NCI-H1930 (cell line): ENCODE measurements at regions not wholly inside any gene's neighbourhood (a gene's known extent, or its start where the extent isn't known, plus 50 kb on each side); places are given as distances from the start of the nearest gene placed in this dataset.

Experiments
- DNase-seq, 2 experiments: peaks; one replicate each; lab custom pipeline; 2025; lab: John Stamatoyannopoulos, UW

DNA sequence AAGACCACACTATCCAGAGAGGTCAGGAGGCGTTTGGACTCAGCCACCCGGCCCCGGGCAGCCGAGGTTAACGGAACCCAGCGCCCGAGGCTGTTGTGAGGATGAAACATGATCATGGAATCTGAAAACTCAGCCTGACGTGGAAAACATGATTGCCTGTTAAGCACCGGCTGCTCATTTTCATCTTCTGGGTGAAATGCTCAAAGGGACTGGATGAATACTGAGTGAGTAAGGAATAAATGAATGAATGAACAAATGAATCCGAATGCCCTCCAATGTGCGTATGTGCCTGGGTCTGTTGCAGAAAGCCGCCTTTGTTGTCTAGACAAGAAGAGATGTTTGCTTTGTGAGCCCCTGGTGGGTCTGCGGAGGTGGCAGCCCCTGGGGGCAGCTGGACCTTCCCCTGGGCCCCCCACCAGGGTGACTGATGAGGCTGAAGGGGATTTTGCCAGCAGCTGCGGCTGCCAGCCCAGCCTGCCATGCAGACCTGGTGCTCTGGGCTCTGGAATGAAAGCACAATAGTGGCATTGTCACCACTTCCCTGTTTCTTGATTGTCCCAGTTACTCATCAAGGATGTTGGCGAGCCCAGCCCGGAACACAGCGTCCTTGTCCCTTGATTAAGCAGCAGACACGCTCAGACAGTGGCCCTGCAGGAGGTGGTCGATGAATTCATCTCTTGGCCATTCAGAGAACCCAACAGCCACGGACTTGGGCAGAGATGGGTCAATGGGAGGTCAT, 211.1 kb downstream of the ANKRD60 start:
- DNase-seq = no peak

DNA sequence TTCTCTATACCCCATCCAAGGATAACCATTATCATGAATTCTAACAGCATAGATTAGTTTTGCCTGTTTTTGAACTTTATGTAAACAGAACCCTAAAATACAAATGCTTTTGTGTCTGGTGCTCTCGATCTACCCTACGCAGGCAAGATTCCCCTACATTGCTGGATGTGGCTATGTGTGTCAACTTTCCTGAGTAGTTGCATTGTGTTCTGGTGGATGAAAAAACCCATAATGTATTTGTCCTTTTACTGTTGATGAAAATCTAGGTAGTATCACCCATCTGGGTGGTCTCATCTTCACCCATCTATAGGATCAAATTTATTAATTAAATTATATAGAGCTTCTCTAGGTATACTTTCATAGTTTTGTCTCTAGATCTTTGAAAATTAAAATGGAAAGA, 211.7 kb downstream of the ANKRD60 start:
- no peak for DNase-seq

DNA sequence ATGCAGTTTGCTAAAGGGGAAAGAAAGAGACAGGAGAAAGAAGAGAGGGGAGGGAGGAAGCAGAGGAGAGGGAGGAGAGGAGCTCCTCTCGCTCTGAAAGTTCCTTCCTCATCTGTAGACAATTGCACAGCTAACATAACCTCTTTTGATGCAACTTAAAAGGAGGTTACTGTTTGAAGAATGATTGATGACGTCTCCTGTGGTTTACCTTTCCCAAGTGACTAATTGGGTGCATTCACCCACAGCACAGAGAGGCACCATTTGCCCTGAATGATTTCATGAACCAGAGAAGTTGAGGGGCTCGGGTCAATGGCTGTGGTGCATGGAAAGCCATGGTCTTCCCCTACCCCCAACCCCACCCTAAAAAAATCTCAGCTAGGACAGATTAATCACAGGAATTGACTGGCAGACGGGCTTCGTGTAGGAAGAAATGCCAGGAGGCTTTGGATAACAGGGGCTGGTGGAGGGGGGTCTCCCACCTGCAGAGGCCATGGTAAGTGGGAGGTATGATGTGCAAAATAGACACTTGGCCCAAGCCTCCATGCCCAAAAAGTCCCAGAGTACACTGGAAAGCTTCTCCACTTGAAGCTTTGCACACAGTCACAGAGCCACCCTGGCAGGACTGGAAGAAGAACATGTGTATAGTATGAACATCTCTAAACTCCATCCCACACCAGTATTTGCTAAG, 213.7 kb downstream of the ANKRD60 start:
- no peak for DNase-seq

DNA sequence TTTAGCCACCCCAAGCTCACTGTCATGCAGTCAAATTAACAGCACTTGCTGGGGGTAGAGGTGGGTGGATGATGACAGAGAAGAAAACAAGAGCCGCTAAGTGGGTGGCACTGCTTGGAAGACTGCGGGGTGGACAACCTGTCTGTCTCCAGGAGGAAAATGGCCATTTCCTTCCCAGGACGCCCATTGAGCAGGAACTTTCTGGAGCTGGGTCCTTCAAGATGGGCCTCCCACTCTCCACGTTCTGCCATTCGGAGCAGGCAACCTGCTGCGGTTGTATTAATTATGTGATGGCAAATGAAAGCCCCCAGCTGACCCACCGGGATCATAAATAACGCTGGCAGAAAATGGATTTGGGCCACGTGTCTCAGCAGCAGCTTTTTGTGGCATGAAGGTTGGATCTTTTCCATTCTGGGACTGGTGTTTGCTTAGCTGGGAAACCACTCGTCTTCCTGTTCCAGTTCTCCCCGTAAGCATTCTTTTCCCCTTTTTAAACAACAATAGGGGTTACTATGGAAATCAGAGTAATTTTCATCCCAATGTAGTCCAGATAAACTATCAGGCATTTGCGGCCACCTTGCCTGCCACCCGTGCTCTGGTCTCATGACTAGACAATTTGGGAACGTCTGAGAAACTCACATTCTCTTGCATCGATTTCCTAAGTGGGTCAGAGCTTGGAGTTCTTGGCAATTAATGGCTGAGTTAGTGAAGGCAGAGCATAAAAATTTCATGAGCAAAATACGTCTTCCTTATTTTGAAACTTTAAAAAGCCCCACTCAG, 215.5 kb downstream of the ANKRD60 start:
- no peak for DNase-seq

DNA sequence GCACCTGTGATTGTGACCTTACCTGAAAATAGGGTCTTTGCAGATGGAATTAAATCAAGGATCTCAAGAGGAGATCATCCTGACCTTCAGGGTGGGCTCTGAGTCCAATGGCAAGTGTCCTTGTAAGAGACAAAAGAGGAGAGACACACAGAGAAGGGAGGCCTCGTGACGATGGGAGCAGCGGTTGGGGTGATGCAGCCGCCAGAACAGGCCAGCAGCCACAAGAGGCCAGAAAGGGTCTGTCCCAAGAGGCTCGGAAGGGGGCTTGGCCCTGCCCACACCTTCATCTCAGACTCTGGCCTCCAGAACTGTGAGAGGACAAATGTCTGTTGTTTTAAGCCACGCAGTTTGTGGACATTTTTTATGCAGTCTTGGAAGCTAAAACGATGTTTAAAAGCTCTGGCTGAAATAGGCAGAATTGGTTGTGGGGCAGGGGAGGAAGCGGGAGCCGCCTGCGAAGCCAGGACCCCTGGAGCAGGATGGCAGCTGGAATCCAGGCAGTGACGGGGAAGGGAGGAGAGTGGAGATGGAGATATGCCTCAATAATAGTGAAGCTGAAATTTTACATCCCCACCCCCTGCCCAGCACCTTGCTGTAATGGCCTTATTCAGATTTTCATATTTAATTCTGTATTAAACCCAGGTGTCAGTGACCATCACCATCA, 216.4 kb downstream of the ANKRD60 start:
- DNase-seq = no peak

DNA sequence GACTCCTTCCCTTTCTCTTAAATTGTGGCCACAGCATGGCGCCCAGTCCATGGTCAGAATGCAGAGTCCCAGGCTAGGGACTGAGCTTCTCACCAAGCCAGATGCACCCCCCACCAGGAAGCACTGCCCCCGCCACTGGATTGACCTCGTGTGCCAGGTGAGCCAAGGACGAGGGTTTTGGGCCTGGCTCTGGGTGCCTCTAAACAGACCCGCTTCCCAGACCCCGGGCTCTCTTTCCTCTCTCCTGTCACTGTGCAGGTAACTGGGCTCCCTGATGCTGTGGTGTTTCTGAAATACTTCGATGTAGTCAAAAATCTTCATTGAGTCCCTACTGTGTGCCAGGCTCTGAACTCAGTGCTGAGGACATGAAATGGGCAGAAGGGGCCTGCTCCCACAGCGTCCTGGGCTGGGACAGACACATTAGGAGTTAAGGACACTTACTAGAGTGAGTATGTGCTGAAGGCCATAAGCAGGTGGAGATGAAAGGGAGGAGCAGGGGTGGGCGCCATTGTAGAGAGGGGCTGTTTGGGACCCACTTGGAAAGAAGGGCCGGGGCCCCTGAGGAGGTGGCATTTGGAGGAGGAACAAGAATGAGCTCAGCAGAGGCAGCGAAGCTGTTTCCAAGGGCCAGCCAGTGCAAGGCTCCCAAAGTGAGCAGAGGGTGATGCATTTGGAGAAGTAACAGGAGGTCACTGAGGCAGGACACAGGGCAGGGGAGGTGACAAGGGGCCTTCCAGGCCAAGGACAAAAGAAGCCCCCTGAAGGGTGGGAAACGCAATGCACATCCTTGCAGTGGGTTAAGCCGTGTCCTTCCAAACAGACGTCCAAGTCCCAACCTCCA, 217.1 kb downstream of the ANKRD60 start:
- DNase-seq = no peak

DNA sequence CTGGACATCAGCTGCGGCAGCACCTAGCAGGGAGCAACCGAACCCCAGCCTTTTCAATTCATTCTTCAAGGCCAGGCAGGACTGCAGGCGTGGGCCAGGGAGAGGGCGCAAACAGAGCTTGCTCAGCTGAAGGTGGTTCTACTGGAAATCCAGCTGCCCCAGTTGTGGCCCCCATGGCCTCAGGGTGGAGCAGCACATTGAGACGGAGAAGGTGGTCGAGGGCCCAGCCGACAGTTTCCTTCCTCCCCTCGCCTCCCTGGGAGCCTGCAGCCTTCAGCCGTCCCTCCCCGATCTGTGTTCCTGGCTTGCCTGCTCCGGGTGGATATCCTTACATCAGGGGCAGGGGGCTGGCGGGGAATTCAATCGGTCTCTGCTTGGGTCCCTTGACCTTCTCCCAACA, 217.8 kb downstream of the ANKRD60 start:
- no peak for DNase-seq

DNA sequence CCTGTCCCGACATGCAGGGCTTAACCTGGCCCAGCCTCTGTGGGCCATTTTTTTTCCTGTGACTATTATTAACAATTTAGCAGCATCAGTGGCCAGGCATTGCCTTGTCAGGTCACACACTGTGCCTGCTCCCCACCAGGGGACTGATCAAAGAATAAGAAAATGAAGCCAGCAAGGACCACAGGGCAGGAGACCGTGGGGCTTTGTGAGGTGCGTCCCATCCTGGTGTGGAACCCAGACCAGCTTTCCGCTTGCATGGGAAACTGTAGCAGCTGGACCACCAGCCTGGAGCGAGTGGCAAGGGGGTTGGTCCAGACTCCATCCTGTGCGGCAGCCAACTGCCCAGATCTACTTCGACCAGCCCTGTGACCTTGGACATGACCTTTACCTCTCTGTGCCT, 218.3 kb downstream of the ANKRD60 start:
- no peak for DNase-seq

DNA sequence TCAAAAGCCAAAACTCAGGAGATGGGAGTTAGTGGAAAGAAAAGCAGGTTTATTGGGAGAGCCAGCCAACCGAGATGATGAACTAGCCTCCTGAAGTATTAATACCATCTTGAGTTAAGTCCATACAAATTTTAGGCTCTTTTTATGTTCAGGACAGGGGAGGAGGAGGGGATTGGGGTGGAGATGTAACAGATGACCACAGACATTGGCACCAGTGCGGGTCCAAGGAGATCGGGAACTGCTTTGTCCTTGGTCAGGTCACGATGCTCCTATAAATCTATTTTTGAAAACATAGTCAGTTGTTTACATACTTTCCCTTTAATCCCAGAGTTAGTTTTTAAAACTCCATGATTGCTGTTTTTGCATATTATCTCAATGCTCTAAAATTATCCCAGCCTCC, 219.6 kb downstream of the ANKRD60 start:
- no peak for DNase-seq

DNA sequence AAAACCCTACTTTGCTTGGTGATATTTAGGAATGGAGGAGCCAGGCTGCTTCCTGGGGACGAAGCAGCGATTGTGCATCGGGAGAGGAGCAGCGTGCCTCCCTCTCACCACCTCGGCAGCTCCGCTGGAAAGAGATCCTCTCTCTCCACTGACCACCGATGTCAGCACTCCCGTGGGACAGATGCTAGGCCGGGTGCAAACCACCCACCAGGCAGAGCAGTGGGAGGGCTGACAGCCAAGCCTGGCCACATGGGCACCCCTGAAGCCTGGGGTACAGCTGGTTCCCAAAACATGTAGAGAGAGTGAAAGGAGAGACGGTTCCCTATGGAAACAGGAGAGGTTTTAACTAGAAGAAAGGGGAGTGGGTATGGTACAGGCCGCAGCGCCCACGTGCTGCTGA, 220.0 kb downstream of the ANKRD60 start:
- DNase-seq = no peak

DNA sequence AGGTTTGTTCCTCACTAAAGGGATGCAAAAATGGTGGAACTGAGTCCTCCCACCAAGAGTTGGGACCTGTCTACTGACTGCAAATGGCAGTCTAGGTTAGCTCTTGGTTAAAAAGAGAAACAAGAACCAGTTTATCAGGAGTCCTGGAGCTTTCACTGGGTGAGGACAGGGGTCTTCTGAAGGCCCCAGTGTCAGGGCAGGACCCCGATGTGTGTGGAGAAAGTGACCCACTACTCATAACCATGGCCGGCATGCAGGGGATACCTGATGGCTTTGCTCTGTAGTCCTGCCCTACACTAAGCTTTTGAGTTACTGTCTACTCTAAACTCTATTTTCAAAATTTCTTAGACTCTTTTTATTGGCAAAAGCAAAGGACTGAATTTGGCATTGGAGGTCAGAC, 220.5 kb downstream of the ANKRD60 start:
- no peak for DNase-seq

DNA sequence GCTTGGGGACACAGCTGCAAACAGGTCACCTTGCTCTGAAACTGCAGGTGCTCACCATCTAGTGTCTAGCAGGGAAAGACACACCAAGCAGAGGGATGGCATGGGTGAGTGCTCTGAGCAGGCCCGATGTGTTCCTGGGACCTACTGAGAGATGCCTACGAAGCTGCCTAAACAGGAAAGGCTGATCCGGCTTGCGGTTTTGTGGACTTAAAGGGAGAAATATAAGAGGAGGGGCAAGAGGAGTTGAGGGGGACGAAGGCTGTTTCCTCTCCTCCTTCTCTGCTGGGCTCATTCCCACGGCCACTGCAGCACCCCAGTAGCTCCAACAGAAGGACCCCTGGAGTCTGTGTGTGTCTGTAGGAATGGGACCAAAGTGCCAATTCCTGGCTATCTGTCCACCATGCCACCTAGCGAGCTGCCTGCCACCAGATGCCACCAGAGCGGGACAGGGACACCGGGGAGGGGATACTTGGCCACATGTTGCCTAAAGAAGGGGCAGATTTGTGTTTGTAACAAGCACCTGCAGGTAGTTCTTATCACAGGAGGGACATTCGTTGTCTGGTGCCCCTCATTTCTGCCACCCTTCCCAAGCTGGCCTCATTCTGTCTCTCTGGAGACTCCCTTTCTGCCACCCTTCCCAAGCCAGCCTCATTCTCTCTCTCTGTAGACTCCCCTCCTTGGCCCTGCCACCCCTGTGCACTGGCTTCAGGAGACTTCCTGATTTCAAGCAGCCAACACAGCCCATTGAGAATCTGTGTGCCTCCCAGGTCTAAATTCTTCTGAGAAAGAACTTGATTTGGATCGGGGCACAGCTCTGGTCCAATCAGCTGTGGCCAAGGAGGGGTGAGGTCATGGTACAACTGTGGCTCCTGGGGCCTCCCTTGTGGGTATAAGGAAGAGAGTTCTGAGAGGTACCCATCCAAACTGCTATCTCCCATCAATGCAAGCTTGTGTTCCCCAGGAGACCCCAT, 221.8 kb downstream of the ANKRD60 start:
- no peak for DNase-seq

DNA sequence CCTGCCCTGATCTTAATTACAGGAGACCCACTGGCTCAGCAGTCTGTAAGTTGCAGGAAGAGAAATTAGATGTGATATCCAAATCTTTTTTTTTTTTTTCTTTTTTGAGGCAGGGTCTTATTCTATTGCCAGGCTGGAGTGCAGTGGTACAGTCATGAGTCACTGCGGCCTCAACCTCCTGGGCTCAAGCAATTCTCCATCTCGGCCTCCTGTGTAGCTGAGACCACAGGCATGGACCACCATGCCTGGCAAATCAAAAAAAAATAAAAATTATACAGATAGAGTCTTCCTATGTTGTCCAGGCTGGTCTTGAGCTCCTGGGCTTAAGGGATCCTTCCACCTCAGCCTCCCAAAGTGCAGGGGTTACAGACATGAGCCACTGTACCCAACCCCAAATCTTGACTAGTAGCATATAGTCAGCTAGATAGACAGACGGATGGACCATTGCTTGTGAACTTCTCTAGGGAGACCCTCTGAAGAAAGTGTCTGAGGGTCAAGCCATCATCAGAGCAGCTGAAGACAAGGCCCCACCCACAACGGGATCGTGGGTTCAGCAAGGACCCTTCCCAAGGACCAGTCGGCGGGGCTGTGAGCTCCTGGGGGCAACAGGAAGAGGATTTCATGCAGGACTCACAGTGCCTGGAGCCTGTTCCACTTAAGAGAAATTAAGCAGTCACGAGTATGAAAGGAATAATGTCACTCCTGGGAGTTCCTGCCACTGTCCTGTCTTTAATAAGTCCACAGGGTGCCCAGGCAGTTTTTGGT, 222.7 kb downstream of the ANKRD60 start:
- no peak for DNase-seq

DNA sequence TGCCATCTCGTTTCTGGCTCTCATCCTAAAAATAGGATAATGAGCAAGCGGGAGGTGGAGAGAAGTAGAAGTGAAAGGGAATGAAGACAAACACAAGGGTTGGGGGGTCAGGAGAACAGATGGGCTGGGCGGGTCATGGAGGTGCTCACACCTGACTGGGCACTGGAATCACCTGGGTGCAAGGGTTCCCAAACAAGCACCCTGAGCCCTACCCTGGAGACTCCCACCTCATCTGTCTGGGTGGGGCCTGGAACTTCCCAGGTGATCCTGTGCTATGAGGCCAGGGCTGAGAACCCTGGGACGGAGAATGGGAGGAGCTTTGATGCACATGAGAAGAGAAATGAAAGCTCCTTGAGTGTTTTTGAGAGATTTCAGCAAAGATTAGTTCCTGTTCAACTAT, 223.6 kb downstream of the ANKRD60 start:
- DNase-seq = no peak

DNA sequence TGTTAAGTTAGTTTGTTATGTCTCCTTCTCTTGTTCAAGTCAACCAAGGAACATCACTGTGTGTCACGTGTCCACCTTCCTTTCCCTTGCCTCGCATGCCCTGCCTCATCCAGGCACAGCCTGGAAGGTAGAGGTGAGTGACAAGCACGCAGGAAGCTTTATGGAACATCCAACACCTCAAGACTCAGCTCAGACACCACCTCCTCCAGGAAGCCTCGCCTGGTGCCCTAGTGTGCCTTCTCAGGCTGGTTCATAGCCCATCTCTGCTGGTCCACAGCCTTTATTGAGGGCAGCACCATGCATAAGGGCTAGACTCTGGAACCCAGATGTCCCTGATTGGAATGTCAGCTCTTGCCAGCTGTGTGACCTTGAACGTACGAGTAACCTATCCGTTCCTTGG, 224.3 kb downstream of the ANKRD60 start:
- no peak for DNase-seq

DNA sequence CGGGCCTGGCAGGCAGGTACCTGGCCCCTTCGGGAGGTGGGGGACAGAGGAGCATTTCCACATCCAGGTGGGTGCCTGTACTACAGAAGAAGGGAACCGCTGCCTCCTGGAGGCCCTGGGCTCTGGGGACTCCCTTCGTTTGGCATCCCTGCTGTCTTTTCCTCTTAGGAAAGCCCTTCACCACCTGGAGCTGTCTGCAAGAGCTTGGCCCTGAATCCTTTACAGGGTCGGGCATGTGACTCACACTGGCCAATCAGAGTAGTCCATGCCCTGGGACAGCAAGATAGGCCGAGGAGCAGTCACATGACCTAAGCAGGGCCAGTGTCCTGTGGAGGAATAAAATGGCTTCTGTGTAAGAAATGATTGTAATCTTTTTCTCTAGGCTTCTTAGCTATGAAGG, 224.9 kb downstream of the ANKRD60 start:
- no peak for DNase-seq

DNA sequence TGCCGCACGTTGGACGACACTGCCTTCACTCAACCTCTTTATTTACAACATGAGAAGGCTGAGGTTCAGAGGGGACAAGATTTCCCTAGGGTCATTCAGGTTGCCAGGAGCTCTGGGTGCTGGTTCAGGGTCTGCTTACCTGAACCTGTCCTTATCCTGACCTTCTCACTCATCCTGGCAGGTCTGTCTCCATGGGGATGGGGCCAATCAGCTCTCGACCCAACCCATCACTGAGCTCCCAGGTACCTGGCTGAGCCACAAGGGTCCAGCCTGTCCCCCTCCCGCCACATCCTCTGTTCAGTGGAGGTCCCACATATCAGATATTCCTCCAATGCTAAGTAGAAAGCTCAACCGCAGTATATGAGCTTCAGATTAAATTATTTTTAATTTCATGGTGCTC, 225.6 kb downstream of the ANKRD60 start:
- DNase-seq = no peak

DNA sequence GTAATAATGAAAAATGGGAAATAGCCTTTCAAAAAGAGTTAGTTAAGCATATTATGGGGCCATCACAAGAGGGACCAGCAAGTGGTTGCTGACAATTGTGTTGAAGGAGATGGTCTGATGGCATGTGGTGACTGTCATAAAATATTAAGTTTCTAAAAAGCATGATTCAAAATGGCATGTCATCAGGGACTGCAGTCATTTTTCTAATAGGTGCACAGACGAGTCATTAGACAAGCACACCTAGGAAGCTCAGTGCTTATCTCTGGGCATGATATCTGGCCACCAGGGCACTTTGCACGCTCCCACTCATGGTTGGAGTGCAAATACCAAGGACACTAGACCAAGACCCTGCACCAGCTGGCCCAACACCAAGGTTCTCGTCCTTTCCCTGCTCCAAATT, 226.5 kb downstream of the ANKRD60 start:
- no peak for DNase-seq

DNA sequence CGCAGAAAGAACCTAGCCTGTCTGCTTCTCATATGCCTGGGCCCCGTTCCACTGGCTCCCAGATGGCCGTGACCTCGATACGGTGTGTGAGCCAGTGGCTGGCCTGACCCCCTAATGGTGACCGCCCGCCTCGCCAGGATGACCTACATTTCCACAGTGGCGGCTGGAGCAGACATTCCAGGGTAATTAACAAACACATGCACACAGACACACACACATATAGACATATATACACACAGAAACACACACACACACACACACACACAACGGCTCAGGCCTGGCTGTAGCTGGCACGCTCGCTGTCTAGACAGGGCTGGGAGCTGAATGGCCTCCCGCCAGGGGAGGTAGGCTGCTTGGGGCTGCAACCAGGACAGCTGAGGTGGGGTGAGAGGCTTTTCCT, 227.1 kb downstream of the ANKRD60 start:
- DNase-seq = no peak

DNA sequence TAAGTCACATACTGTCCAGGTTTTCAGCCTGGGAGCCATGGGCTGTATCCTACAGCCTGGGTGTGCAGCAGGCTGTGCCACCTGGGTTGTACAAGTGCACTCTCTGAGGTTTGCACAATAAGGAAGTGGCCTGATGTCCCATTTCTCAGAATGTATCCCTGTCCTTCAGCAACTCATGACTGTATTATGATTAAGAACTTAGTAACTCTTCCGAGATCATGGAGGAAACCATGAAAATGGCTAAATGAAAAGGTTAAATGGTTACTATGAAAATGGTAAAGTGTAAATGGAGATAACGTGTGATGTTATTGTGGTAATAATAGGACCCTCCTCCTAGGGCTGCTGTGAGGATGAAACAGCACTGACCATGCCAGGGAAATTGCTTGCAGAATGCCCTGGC, 227.6 kb downstream of the ANKRD60 start:
- DNase-seq = no peak
